NB4 (cell line): ENCODE measurements at regions not wholly inside any gene's neighbourhood (a gene's known extent, or its start where the extent isn't known, plus 50 kb on each side); places are given as distances from the start of the nearest gene placed in this dataset.
A peak's percentile ranks its signal among the peaks of the same experiment; 100 is the strongest.

Experiments used
- DNase-seq: peaks from one replicate; pipeline ENCODE4 v3.0.0; 2010; ENCODE audit warnings: low read depth
- H3K4me3 ChIP-seq: one replicate; pipeline ENCODE4 v1.5.1; 2011; ENCODE audit warnings: mild to moderate bottlenecking, low read depth, low read length, moderate library complexity
- MYC ChIP-seq: IDR thresholded peaks from 2 replicates; pipeline ENCODE4 v1.6.1; 2011; ENCODE audit warnings: low read depth, low read length
- POLR2A ChIP-seq: IDR thresholded peaks from 2 replicates; pipeline ENCODE4 v1.6.1; 2011; ENCODE audit warnings: mild to moderate bottlenecking; ENCODE audit not compliant: insufficient read length; ENCODE audit errors: extremely low read depth
- TF ChIP-seq, protein P1 (sequence below): IDR thresholded peaks from 2 replicates; pipeline ENCODE4 v1.6.1; 2011; ENCODE audit warnings: low read depth, low read length
- TF ChIP-seq, protein P2 (sequence below): IDR thresholded peaks from one replicate; pipeline ENCODE4 v1.5.1; 2012; ENCODE audit warnings: low read depth, low read length

DNA sequence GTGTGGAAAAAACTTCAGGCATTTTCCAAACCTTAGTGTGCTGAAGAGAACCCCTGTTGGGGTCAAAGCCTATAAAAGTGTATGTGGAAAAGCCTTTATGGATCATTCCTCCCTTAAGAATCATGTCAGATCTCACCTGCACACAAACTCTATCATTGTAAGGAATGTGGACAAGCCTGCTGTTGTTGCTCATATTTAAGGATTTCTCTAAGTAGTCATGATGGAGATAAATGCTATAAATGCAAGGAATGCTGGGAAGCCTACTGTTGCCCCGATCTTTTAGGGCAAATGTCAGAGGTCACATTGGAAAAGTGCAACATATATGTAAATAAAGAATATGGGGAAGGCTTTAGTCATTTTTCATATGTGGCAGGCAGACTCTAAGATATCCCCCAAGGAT lies 129.5 kb downstream of the ICOS start:
- no peak overlapping the region for H3K4me3 ChIP-seq
- TF ChIP-seq, protein P1, sequence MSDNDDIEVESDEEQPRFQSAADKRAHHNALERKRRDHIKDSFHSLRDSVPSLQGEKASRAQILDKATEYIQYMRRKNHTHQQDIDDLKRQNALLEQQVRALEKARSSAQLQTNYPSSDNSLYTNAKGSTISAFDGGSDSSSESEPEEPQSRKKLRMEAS, result no peak
- TF ChIP-seq POLR2A, result no peak
- no peak for TF ChIP-seq MYC
- TF ChIP-seq, protein P2, sequence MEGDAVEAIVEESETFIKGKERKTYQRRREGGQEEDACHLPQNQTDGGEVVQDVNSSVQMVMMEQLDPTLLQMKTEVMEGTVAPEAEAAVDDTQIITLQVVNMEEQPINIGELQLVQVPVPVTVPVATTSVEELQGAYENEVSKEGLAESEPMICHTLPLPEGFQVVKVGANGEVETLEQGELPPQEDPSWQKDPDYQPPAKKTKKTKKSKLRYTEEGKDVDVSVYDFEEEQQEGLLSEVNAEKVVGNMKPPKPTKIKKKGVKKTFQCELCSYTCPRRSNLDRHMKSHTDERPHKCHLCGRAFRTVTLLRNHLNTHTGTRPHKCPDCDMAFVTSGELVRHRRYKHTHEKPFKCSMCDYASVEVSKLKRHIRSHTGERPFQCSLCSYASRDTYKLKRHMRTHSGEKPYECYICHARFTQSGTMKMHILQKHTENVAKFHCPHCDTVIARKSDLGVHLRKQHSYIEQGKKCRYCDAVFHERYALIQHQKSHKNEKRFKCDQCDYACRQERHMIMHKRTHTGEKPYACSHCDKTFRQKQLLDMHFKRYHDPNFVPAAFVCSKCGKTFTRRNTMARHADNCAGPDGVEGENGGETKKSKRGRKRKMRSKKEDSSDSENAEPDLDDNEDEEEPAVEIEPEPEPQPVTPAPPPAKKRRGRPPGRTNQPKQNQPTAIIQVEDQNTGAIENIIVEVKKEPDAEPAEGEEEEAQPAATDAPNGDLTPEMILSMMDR, result no peak
- DNase-seq, result no peak

DNA sequence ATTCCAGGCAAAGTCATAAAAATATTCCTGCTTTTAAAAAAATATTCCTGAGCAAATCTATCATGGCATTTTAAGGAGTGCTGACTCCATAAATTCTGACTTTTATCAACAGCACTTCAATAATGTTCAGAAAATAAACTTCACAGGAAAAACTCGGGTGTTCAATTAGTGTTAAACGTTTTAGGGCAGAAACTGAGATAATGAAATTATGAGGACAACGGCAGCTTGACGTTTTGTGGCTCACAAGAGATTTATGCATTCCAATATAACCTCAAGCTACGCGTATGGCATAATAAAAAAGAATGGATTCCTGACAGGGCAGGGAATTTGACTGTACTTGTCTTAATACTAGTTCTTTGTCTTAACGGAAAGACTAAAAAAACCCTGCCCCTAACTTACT lies 133.2 kb downstream of the ICOS start:
- no peak for TF ChIP-seq POLR2A
- TF ChIP-seq, protein P1, result no peak
- TF ChIP-seq, protein P2, result no peak
- TF ChIP-seq MYC, result no peak

DNA sequence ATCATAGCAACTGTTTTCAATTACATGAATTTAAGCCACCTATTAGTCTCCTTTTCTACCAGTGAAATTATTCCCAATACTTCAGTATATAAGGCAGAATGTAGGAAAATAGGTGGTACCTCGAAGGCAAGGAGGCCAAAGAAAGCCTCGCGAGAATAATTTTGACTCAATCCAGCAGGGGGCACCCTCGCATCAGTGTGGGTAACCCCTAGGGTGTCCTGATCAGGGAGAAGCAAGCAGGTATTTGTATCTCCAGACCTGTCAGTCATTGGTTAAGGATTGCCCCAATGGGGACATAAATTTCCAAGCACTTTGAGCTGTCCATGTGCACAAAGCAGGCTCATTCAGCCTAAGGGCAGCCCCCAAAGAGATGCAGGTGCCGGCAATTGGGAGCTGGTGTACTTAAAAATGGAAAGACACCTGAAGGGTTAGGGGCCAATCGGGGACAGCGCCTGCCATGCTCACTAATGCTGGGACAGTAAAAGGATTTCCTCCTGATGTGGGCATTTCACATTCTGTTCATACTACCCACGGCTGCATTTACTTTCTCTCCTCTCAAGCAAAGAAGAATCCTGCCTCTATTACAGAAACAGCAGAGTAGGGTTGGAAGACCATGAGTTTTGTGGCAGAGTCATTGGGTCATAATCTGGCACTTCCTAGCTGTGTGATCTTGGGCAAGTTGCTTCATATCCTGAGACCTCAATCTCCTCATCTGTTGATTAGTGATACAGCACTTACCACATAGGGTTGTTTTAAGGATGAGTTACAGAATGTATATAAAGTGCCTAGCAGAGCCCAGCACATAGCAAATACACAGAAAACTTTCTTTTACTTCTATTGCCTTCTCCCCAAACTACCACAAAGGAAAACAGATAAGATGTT lies 136.1 kb downstream of the ICOS start:
- TF ChIP-seq POLR2A, result no peak
- TF ChIP-seq, protein P2, result peak; percentile 70
- DNase-seq, result peak; percentile 42
- H3K4me3 ChIP-seq, result no peak overlapping the region

More for the DNA sequence above, 133.2 kb downstream of the ICOS start:
- H3K4me3 ChIP-seq, result no peak overlapping the region
- DNase-seq, result no peak

DNA sequence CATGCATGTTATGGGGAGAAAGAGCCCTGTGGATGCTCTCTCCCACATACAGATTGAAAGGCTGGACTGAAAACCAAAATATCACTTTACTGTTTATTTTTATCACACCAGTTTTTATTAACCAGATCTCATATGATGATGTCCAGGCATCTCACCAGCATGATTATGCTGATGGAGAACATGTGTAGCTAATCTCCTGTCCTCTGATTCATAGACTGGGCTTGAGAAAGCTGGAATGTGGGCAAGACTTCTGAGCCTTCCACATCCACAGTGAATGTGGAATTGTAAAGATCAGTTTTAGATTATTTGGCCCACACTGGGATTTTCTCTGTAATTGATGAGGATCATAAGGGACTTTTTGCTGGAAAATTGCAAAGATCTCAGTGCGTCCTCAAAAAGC lies 137.9 kb downstream of the ICOS start:
- no peak for TF ChIP-seq MYC
- TF ChIP-seq, protein P1, result no peak
- TF ChIP-seq POLR2A, result no peak
- TF ChIP-seq, protein P2, result no peak
- no peak overlapping the region for H3K4me3 ChIP-seq
- no peak for DNase-seq

DNA sequence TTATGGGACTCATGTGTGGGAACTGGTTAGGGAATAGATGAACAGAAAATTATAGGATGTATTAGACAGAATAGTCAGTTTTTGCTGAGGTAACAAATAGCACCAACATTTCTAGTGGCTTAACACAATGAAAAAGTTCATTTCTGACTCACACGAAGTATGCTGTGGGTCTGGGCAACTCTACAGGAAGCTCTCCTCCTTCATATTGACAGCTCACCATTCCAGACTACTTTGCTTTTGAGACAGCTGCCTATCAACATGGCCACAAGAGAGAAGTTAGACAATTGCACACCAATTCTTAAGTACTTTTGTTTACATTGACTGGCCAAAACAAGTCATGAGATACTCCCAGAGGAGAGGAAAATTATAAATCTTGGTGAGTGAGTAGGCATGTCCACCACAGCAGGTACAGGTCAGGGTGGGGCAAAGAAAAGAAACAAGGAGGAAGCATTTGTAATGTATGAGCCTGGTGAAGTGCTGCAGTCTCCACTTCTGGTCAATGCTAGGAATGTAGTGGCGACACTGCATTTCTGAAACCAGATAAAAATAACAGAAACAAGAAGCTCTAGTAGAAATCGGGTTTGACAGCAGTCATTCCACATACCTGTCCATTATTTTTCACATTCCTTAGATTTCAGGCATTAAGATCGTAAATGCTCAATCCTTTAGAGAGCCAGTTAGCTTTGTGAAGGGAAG lies 141.6 kb downstream of the ICOS start:
- no peak overlapping the region for H3K4me3 ChIP-seq
- TF ChIP-seq POLR2A (no peak), MYC (no peak)
- TF ChIP-seq, protein P2, result no peak
- TF ChIP-seq, protein P1, result no peak
- no peak for DNase-seq
